AG10803 (cell line): ENCODE measurements at regions not wholly inside any gene's neighbourhood (a gene's known extent, or its start where the extent isn't known, plus 50 kb on each side); places are given as distances from the start of the nearest gene placed in this dataset.

Experiments
- DNase-seq: peaks from one replicate; pipeline ENCODE4 v3.0.0; 2010; ENCODE audit warnings: low read depth
- H3K4me3 ChIP-seq: 2 replicates; pipeline ENCODE4 v1.5.1; 2011; ENCODE audit warnings: mild to moderate bottlenecking, low read length, control low read depth
- TF ChIP-seq, protein P1 (sequence below): conservative IDR thresholded peaks from 2 replicates; pipeline ENCODE4 v1.5.1; 2011; ENCODE audit warnings: mild to moderate bottlenecking, low read length, control low read depth, inconsistent platforms

DNA sequence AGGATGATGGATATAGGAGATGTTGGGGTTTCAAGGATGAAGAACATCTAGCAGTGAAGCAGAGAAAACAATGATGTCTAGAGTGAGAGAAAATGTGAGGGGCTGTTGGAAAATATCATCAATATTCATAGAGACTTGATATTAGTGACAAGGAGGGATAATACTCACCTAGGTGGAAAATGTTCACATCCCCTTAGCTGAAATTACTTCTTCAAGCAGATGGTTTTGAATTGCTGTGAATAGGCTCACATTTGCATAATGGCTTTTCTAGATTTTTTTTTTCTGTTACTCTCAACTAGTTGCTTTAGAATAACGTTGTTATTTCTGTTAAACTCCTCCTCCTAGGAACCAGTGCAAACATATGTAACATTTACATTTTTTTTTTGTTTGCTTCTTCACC lies 61.6 kb upstream of the MAP1B start:
- TF ChIP-seq, protein P1, sequence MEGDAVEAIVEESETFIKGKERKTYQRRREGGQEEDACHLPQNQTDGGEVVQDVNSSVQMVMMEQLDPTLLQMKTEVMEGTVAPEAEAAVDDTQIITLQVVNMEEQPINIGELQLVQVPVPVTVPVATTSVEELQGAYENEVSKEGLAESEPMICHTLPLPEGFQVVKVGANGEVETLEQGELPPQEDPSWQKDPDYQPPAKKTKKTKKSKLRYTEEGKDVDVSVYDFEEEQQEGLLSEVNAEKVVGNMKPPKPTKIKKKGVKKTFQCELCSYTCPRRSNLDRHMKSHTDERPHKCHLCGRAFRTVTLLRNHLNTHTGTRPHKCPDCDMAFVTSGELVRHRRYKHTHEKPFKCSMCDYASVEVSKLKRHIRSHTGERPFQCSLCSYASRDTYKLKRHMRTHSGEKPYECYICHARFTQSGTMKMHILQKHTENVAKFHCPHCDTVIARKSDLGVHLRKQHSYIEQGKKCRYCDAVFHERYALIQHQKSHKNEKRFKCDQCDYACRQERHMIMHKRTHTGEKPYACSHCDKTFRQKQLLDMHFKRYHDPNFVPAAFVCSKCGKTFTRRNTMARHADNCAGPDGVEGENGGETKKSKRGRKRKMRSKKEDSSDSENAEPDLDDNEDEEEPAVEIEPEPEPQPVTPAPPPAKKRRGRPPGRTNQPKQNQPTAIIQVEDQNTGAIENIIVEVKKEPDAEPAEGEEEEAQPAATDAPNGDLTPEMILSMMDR, result no peak
- no peak overlapping the region for H3K4me3 ChIP-seq
- no peak for DNase-seq

DNA sequence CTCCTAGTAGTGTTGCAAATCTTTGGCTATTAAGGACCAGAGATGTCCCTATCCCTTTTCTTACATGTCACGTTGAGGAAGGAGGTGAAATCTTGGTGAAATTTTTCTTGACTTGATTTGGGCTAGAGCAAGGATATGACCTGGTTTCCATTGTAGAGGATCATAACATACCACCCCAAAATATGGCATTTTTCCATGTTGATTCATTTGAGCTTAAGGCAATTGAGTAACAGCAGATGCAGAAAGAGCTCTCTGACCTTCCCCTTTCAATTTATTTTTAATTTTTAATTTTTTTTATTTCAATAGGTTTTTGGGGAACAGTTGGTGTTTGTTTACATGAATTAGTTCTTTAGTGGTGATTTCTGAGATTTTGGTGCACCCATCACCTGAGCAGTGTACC lies 61.2 kb upstream of the MAP1B start:
- DNase-seq, result peak; percentile 40
- H3K4me3 ChIP-seq, result no peak overlapping the region
- TF ChIP-seq, protein P1, result no peak

- H3K4me3 ChIP-seq, result no peak overlapping the region
- no peak for DNase-seq
- TF ChIP-seq, protein P1, result no peak
These were observed 51.6 kb upstream of the MAP1B start for GRCh38 chr5:72055636-72056035.
